HG03280 (cell line): ENCODE measurements at regions not wholly inside any gene's neighbourhood (a gene's known extent, or its start where the extent isn't known, plus 50 kb on each side); places are given as distances from the start of the nearest gene placed in this dataset.
"Not testable (repeated sequence)": the region's sequence is repeated elsewhere in the genome, so short reads cannot be mapped to it uniquely, and the experiment has no call there.

ENCODE experiments used
- ATAC-seq: cut with Tn5 transposase; IDR thresholded peaks from one replicate; pipeline ENCODE4 v1.9.1; 2021; ENCODE audit warnings: mild to moderate bottlenecking, moderate library complexity; ENCODE audit not compliant: unreplicated experiment

DNA sequence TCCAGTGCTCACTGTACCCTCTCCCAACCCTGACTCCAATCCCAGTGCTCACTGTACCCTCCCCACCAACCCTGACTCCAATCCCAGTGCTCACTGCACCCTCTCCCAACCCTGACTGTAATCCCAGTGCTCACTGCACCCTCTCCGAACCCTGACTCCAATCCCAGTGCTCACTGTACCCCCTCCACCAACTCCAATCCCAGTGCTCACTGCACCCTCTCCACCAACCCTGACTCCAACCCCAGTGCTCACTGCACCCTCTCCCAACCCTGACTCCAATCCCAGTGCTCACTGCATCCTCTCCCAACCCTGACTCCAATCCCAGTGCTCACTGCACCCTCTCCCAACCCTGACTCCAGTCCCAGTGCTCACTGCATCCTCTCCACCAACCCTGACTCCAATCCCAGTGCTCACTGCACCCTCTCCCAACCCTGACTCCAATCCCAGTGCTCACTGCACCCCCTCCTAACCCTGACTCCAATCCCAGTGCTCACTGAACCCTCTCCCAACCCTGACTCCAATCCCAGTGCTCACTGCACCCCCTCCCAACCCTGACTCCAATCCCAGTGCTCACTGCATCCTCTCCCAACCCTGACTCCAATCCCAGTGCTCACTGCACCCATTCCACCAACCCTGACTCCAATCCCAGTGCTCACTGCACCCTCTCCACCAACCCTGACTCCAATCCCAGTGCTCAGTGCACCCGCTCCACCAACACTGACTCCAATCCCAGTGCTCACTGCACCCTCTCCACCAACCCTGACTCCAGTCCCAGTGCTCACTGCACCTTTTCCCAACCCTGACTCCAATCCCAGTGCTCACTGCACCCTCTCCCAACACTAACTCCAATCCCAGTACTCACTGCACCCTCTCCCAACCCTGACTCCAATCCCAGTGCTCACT is 136.3 kb upstream of the ZNF618 start:
- ATAC-seq, result not testable (repeated sequence)

GRCh38 chr9:113740508-113741500 is 135.3 kb upstream of the ZNF618 start:
- not testable (repeated sequence) for ATAC-seq

DNA sequence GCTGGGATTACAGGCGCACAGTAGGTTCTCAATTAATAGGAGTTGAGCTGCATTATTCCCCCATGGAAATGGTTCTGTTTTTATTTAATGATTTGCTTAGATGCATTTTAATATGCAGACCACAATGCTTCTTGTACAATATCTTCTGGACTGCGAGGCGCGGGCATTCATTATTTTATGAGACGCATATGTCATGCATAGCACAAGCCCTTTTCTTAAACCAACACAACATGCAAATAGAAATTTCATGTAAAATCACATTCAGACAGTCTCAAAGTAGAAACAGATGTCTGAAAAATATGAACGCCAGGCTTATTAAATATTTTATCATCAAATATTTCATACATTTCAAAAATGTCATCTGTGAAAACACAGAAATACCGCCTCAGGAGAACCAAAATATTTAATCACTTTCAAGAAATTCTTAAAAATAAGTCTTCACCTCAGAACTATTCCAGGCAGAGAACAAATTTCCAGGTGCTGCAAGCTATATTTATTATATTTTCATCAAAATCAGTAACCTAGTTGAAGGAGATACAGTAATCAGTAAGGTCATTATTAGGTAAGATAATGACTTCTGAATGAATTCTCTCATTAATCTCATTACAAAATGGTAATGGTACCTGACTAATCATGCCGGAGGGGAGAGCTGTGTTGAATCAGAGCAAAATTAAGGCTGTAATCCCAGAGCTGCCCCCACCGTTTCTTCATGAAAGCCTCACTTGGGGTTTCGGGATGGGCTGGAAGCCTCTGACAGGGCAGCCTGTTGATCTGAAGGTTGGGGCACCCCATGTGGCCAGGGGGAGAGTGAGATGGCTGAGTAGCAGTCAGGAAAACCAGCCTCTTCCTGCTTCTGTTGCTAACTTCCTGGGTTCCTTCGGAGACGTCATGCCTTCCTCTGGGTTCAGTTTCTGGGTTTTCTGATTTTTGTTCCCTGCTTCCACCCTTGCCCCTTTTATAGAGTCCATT is 133.9 kb upstream of the ZNF618 start:
- no peak for ATAC-seq

GRCh38 chr9:113742878-113743277 is 133.2 kb upstream of the ZNF618 start:
- ATAC-seq, result no peak

DNA sequence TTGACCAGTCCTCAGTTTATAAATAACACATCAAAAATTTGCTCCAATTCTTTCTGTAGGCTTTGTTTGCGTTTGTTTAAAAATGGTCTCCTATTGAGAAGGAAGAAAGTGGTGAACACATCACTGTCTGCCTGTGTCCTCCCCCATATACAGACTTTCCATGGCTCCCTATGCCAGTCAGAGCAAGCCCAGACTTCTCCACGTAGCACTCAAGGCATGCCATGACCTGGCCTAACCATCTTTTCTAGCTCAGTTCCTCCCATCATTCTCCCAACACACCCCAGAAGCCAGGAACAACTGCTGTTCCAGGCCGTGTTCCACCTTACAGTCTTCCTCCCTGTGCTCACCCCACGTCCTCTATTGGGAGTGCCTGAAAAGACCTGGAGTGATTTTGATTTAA is 129.6 kb upstream of the ZNF618 start:
- no peak for ATAC-seq

GRCh38 chr9:113748135-113748534 is 128.0 kb upstream of the ZNF618 start:
- no peak for ATAC-seq

- ATAC-seq, result no peak
These were observed 122.5 kb upstream of the ZNF618 start for GRCh38 chr9:113753398-113754119.

DNA sequence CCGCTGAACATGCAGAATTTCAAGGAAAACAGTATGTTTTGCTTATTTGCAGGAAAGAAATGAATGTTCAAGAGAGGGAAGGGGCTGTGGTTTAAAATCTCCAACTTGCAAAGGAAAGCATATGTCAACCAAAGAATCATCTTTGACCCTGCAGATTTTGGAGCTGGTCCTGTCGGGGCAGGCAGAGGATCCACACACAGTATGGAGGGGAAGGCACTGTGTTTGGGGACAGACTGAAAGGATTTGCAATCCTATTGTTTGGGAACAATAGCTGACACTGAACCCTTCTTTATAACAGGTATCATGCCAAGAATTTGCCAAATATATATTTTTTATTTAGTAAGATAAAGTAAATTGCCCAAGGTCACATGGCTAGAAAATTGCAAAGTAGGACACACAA is 121.4 kb upstream of the ZNF618 start:
- ATAC-seq, result no peak

DNA sequence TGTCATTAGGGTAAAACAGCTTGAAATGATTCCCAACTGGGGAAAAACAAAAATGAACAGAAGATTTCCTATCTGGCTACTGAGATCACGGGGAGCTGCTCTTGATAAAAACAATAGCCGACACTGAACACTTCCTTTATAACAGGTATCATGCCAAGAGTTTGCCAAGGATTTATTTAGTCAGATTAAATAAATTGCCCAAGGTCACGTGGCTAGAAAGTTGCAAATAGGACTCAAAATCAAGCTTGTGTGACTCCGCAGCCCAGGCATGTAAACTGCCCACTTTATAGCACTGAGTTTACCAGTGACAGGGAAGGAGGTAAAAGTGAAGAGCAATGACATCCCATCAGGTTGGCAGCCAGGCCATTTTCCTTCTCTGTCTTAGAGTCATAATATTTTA is 120.7 kb upstream of the ZNF618 start:
- no peak for ATAC-seq

DNA sequence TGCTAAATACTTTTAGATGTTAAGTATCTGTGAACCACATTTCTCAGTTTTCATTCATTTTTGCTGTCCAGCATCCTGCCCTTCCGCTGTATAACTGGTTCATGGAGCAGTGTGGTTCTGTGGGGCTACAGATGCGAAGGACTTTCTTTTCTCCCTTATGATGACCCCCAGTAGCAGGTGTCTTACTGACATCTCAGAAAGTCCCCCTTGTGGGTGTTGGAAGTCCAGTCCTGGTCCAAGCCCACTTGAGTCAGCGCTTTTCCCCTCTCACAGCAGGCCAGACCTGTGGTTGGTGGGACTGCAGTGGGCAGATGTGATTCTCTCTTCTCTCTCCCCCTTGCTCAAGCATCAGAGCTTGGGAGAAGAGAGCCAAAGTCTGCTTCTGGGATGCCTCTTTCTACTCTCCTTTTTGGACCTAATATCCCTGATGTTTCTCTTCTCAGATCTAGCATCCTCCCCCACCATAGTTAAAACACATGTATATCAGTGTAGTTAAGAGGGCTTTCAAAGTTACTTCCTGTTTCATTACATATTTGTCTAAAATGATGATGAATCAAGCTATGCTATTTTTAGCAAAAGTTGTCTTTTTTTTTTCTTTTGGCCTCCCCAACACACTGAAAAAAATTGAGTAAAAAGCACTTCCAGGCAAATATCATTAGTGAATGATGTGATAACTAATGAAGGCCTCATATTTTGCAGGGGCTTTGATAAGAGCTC is 119.5 kb upstream of the ZNF618 start:
- no peak for ATAC-seq

- ATAC-seq, result no peak
These were observed 112.7 kb upstream of the ZNF618 start for GRCh38 chr9:113763429-113763828.

DNA sequence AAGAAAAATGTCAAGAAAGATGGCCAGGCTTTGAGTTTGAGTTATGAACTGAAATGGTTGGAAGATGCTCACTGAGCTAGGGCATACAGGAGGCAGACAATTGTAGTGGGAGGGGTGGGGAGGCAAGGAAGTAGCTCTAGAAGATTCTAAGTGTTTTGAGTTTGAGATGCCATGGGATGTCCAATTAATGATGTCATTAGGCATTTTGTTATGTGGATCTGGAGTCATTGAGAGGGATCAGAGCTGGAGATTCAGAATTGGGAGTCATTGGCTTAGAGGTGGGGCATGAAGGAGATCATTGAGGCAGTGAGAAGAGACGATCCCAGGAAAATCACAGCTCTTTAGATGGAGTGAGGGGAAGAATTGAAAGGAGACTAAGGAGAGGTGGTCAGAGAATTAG is 111.5 kb upstream of the ZNF618 start:
- no peak for ATAC-seq

GRCh38 chr9:113769412-113769811 is 106.7 kb upstream of the ZNF618 start:
- ATAC-seq, result no peak

GRCh38 chr9:113770396-113770795 is 105.7 kb upstream of the ZNF618 start:
- ATAC-seq, result no peak

- no peak for ATAC-seq
These were observed 104.9 kb upstream of the ZNF618 start for GRCh38 chr9:113771199-113771598.

DNA sequence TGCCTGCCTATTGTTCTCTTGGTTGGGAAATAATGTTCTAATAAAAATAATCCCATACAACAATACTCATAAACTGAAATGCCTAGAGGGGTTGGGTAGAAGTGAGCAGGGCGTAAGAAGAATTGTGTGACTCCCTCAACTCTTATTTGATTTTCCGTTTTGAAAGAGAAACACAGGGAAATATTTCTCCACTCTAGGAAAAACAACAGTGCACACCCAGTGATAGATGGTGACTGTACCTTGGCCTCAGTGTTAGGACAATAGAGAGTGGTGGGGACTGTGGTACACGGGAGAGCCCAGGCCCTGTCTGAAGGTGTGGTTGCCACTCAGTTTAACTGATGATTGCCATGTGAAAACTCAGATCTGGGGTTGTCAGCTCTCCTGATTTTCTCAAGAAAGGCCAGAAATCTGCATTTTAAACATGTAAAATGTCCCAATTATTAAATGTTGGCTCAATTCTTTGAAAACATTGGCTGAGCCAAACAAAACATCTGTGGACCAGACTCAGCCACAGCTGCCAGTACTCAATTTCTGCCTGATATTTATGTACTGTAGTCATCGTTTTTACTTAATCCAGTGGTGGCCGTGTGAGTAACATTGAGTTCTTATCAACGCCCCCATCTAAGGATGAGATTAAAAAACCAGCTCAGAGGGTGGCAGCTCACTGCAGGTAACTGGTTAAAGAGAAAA is 103.8 kb upstream of the ZNF618 start:
- ATAC-seq, result no peak

DNA sequence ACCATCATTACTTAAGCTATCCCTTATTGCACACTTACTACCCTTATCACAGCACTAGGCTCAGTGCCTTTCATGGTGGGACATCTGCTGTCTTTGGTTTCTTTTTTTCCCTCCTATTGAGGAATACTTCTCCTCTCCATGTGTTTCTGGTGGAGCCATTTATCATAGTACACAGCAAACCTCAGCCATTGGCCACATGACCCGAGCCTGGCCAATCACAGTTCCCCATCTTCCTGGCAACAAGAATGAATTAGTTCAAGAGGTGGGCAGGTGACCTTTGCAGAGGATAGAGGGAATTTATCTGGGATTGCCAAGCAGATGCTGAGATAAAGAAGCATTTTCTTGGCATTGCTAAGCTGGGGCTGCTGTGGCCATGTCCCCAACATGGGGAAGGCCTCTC is 101.1 kb upstream of the ZNF618 start:
- ATAC-seq, result no peak

- no peak for ATAC-seq
These were observed 100.4 kb upstream of the ZNF618 start for GRCh38 chr9:113775749-113776148.

DNA sequence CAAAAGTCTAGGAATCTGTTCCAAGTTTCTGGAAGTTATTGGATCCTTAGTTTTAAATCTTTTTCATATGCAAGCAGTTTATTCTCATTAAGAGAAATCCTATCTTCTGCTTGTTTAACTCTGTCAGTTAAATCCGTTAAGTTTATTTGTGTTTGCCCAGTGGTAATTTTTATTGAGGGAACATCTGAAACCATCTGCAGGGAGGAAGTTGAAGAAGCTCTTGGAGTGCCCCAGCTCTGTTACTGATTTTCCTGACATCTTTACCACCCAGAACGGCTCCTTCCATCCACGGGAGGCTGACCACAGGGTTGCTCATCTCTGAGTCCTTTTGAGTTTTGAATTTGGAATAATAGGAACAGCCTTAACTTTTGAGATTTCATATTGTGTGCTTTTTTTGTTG is 99.9 kb upstream of the ZNF618 start:
- ATAC-seq, result no peak
